ENCODE measurements at regions not wholly inside any gene's neighbourhood (a gene's known extent, or its start where the extent isn't known, plus 50 kb on each side); places are given as distances from the start of the nearest gene placed in this dataset.
"Not testable (repeated sequence)": the region's sequence is repeated elsewhere in the genome, so short reads cannot be mapped to it uniquely, and the experiment has no call there.

DNA sequence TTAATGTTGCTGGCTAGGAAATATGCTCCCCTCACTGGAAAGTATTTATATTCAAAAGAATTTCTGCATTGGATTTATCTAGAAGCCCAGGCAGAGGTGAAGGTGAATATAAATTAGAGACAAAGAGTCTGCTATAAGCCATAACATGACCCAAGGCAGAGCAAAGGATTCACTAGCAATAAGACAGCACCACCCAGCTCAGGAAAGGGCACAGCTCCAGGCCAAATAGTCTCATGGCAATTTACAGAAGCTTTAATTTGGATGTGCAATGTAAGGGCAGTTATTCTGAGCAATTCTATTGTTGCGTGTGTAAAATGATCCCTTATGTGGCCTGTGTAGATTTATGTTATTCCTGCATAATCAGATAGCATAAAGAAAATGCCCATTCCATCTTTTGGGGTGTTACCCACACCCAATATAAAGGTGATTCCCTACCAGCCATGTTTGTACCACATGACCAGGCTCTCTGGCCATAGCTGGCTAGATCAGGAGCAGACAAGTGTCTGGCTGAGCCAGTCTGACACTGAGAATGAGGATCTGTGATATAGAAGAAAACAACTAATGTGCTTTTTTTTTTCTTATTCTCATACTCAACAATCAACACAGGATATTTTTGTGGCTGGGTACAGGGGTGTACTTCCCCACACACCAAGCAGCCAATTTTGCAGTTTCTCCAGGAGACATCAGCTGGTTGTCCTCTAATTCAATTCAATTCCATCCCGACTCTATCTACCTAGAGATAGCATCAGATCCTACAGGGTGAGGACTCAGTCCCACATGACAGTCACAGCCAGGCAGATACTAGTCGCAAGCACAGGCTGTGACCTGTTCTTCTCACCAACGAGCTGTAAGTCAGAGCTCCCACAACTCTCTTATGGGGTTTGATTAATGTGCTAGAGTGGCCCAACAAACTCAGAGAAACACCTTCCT lies 181.4 kb downstream of the KCTD15 start:
- DNase-seq (ENCODE audit: low read depth, low spot score): no peak
- in situ Hi-C loops (cut with HindIII; ENCODE audit: low pct_unique_long_range_greater_than_20kb, low sequenced_read_pairs): no loop called here

GRCh38 chr19:33982706-33983105 lies 186.0 kb downstream of the KCTD15 start:
- DNase-seq (ENCODE audit: low read depth, low spot score): no peak

DNA sequence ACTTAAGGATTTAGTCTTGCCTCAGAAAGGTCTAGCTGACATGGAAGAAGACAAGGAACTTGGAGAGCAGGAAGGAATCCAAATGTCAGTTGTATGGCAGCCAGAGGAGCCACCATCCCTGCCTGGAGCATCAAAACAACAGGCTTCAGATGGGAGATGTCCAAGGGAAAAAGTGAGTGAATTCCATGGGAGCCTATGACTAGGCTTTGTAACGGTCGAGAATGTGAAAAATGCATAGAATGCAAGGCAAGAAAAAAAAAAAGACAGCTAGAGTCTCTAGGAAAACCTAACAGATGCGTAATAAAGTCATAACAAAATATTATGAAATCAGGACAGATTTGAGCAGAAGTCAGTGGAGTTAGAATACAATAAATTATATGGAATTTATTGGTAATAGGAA lies 183.7 kb upstream of the LSM14A start:
- in situ Hi-C loops (cut with HindIII; ENCODE audit: low pct_unique_long_range_greater_than_20kb, low sequenced_read_pairs): no loop called here
- DNase-seq (ENCODE audit: low read depth, low spot score): no peak

More at GRCh38 chr19:33982706-33983105, 186.0 kb downstream of the KCTD15 start:
- in situ Hi-C loops (cut with HindIII; ENCODE audit: low pct_unique_long_range_greater_than_20kb, low sequenced_read_pairs): no loop called here

DNA sequence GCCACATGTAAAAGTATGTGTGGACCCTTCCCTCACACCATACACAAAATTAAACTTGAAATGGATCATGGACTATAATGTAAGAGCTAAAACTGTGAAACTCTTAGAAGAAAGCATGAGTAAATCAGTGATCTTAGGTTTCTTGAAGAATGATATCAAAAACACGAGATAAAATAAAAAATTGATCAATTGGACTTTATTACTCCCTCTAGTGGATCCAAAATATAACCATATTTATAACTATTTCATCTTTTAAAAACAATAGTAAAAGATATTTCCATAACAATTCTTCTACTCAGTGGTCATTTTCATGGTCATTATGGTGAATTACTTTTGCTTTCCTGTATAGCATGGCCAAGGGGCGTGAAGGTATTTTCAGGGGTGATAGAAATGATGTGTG lies 174.6 kb upstream of the LSM14A start:
- in situ Hi-C loops (cut with HindIII; ENCODE audit: low pct_unique_long_range_greater_than_20kb, low sequenced_read_pairs): no loop called here

DNA sequence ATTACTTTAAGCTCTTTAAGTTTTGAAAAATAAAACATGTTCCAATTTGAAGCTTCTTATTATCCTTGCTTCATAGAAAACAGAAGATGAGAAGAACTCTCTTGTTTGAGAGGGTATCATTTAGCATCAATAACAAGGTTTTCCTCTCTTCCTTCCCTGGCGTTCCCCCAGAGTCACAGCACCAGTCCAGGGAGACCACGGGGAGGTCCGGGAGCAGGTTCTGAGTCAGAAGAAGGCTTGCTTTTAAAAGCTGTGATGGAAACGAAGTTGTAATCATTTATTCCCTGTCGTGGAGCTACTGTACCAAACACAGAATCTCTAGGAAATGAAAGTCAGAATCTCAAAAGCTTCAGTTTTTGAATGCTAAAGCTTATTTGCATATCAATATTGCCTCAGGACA lies 174.0 kb upstream of the LSM14A start:
- in situ Hi-C loops (cut with HindIII; ENCODE audit: low pct_unique_long_range_greater_than_20kb, low sequenced_read_pairs): no loop called here
- no peak for DNase-seq (ENCODE audit: low read depth, low spot score)

More for the DNA sequence above, 174.6 kb upstream of the LSM14A start:
- DNase-seq (ENCODE audit: low read depth, low spot score): no peak

- in situ Hi-C loops (cut with HindIII; ENCODE audit: low pct_unique_long_range_greater_than_20kb, low sequenced_read_pairs): no loop called here
- peak; percentile 25 for DNase-seq (ENCODE audit: low read depth, low spot score)
Measured at GRCh38 chr19:33998739-33999345, 173.5 kb upstream of the LSM14A start.

DNA sequence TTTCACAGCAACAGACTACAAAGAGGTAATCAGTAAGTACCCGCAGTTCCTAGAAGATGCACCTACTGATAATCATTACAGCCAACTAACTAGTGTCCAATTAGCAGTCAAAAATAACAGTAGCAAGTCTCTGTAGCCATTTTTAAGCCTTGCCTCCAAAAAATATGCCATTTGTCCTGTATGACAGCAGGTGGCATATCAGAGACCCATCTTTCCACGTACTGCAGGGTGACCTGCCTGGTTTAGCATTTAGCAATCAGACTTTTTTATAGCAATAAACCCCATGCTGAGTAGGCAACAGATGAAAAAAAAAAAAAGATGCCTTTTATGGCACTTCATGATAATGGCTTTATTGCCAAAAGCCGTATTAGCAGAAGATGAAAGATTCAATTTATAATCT lies 155.3 kb upstream of the LSM14A start:
- DNase-seq (ENCODE audit: low read depth, low spot score): no peak
- in situ Hi-C loops (cut with HindIII; ENCODE audit: low pct_unique_long_range_greater_than_20kb, low sequenced_read_pairs): no loop called here

- no peak for DNase-seq (ENCODE audit: low read depth, low spot score)
- in situ Hi-C loops (cut with HindIII; ENCODE audit: low pct_unique_long_range_greater_than_20kb, low sequenced_read_pairs): no loop called here
Measured at GRCh38 chr19:34017601-34018000, 154.7 kb upstream of the LSM14A start.

GRCh38 chr19:34018546-34018945 lies 153.8 kb upstream of the LSM14A start:
- no peak for DNase-seq (ENCODE audit: low read depth, low spot score)
- in situ Hi-C loops (cut with HindIII; ENCODE audit: low pct_unique_long_range_greater_than_20kb, low sequenced_read_pairs): no loop called here

DNA sequence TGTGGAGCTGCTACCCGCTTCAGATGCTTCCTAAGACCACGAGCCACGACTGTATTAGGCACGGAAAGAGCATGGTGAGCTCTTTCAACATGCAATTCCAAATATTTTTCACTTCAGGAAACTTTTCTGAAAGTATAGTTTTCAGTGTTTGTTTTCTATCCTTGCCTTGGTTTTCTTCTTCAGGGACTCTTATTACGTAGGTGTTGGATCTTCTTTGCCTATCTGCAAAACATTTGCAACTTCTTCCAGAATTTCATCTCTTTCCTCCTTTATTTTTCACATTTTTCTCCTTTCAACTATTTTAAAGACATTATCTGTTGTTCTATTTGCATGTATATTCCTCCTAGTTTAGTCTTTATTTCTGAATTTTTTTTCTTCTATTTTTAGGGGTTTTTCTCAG lies 148.9 kb upstream of the LSM14A start:
- in situ Hi-C loops (cut with HindIII; ENCODE audit: low pct_unique_long_range_greater_than_20kb, low sequenced_read_pairs): no loop called here
- DNase-seq (ENCODE audit: low read depth, low spot score): no peak

- in situ Hi-C loops (cut with HindIII; ENCODE audit: low pct_unique_long_range_greater_than_20kb, low sequenced_read_pairs): no loop called here
Measured at GRCh38 chr19:34033880-34034279, 138.4 kb upstream of the LSM14A start.

DNA sequence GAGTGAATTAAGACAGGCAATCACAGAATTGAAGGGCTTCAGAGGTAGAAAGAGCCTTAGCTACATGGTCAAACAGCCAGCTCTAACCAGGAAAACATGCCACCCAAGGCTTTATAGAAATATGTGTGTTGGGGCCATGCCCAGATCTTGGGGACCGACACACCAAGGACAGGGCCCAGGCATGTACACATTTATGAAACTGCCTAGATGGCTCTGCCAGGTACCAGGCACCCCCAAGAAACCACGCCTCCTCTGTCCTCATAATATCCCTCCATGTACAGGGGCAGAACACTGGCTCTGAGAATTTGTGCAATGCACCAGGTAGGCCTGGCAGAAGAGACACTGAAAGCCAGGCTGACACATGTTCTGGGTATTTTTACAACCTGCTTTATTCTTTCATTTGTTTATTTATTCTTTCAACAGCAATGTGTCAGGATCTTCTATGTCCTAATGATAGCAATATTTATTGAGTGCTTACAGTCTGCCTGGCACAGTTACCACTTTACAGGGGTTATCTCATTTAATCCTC lies 137.9 kb upstream of the LSM14A start:
- in situ Hi-C loops (cut with HindIII; ENCODE audit: low pct_unique_long_range_greater_than_20kb, low sequenced_read_pairs): no loop called here

More at GRCh38 chr19:34033880-34034279, 138.4 kb upstream of the LSM14A start:
- DNase-seq (ENCODE audit: low read depth, low spot score): no peak

DNA sequence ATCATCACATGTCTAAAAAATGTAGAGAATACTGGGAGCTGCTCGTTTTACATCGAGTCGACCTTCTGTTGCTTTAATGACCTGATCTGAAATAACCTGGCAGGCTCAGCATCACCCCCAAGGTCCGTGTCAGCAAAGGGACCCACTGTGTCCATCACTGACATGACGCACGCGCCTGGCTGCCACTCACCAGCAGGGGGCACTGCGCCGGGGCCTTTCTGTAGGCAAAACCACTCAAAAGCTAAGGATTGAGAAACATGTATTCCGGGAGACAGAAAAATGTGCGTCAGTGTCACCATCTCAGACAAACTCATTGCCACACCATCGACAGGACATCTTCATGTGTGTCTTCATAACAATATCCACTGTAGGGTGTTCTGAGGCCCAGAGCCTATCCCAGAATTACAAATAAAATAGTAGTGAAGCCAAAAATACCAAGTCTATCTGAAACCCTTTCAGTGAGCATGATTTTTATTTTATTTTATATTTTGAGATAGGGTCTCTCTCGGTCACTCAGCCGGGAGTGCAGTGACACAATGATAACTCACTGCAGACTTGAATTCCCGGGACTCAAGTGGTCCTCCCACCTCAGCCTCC lies 130.3 kb upstream of the LSM14A start:
- peak; percentile 81 for DNase-seq (ENCODE audit: low read depth, low spot score)
- in situ Hi-C loops (cut with HindIII; ENCODE audit: low pct_unique_long_range_greater_than_20kb, low sequenced_read_pairs): no loop called here

More for the DNA sequence above, 137.9 kb upstream of the LSM14A start:
- no peak for DNase-seq (ENCODE audit: low read depth, low spot score)

- no peak for DNase-seq (ENCODE audit: low read depth, low spot score)
- in situ Hi-C loops (cut with HindIII; ENCODE audit: low pct_unique_long_range_greater_than_20kb, low sequenced_read_pairs): no loop called here
Measured at GRCh38 chr19:34044021-34044420, 128.3 kb upstream of the LSM14A start.

DNA sequence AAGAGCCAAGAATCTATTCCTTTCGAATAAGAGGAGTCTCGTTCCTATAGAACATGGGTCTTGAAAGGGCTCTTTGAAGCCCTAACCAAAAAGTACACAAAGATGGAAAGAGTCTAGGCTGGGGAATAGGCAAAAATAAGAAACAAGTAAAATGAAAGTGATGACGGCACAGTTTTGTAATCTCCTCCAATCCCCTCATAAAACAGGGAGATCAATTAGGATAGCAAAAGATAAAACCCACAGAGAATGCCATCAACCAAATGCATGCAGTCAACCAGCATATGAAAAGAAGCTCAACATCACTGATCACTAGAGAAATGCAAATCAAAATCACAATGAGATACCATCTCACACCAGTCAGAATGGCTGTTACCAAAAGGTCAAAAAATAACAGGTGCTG lies 122.4 kb upstream of the LSM14A start:
- in situ Hi-C loops (cut with HindIII; ENCODE audit: low pct_unique_long_range_greater_than_20kb, low sequenced_read_pairs): no loop called here
- no peak for DNase-seq (ENCODE audit: low read depth, low spot score)

DNA sequence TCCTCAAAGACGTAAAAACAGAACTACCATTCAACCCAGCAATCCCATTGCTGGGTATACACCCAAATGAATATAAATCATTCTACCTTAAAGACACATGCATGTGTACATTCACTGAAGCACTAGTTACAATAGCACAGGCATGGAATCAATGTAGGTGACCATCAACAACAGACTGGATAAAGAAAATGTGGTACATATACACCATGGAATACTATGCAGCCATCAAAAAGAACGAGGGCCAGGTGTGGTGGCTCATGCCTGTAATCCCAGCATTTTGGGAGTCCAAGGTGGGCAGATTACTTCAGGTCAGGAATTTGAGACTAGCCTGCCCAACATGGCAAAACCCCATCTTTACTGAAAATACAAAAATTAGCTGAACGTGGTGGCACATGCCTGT lies 121.9 kb upstream of the LSM14A start:
- DNase-seq (ENCODE audit: low read depth, low spot score); in situ Hi-C loops (cut with HindIII; ENCODE audit: low pct_unique_long_range_greater_than_20kb, low sequenced_read_pairs): not testable (repeated sequence)

GRCh38 chr19:34051255-34051654 lies 121.0 kb upstream of the LSM14A start:
- no peak for DNase-seq (ENCODE audit: low read depth, low spot score)
- in situ Hi-C loops (cut with HindIII; ENCODE audit: low pct_unique_long_range_greater_than_20kb, low sequenced_read_pairs): no loop called here

GRCh38 chr19:34057155-34057554 lies 115.1 kb upstream of the LSM14A start:
- no peak for DNase-seq (ENCODE audit: low read depth, low spot score)
- in situ Hi-C loops (cut with HindIII; ENCODE audit: low pct_unique_long_range_greater_than_20kb, low sequenced_read_pairs): no loop called here
